GM13976 (cell line): ENCODE measurements at regions not wholly inside any gene's neighbourhood (a gene's known extent, or its start where the extent isn't known, plus 50 kb on each side); places are given as distances from the start of the nearest gene placed in this dataset.

Experiments used
- DNase-seq: peaks from one replicate; pipeline ENCODE4 v3.0.0; 2012; ENCODE audit warnings: low spot score
- CTCF ChIP-seq: IDR thresholded peaks from 2 replicates; pipeline ENCODE4 v1.5.1; 2012; ENCODE audit warnings: borderline replicate concordance, mild to moderate bottlenecking; ENCODE audit not compliant: insufficient read depth; ENCODE audit errors: extremely low read depth, missing control alignments, control extremely low read depth
- in situ Hi-C: fragments of 300-500 bp; cut with MboI; formaldehyde crosslinking; loops from one replicate; pipeline ENCODE4 v1.12.0; 2022; ENCODE audit warnings: low sequenced_read_pairs, mixed read lengths, inconsistent platforms; ENCODE audit not compliant: unreplicated experiment

- no peak for TF ChIP-seq CTCF
- in situ Hi-C loops = no loop called here
- DNase-seq = no peak
Observed at GRCh38 chr6:130624046-130624445, 203.2 kb upstream of the SMLR1 start.

- in situ Hi-C loops = no loop called here
- peak; percentile 31 for DNase-seq
- TF ChIP-seq CTCF = no peak
Observed at GRCh38 chr6:130625825-130626527, 201.2 kb upstream of the SMLR1 start.

GRCh38 chr6:130628862-130629261 lies 198.3 kb upstream of the SMLR1 start:
- DNase-seq = no peak
- in situ Hi-C loops = no loop called here
- no peak for TF ChIP-seq CTCF

GRCh38 chr6:130629640-130630039 lies 197.6 kb upstream of the SMLR1 start:
- no peak for DNase-seq
- no peak for TF ChIP-seq CTCF
- in situ Hi-C loops = no loop called here

- no peak for TF ChIP-seq CTCF
- DNase-seq = no peak
- in situ Hi-C loops = no loop called here
Observed at GRCh38 chr6:130632277-130632676, 194.9 kb upstream of the SMLR1 start.

GRCh38 chr6:130632897-130633296 lies 194.3 kb upstream of the SMLR1 start:
- TF ChIP-seq CTCF = no peak
- DNase-seq = no peak
- in situ Hi-C loops = no loop called here
